Forelimb muscle (tissue), 1 donor: ENCODE measurements at regions not wholly inside any gene's neighbourhood (a gene's known extent, or its start where the extent isn't known, plus 50 kb on each side); places are given as distances from the start of the nearest gene placed in this dataset.
"Not testable (repeated sequence)": the region's sequence is repeated elsewhere in the genome, so short reads cannot be mapped to it uniquely, and the experiment has no call there.

Experiments
- DNase-seq: peaks from one replicate; pipeline ENCODE4 v3.0.0-alpha.2; 2013; ENCODE audit warnings: low read depth

- DNase-seq: not testable (repeated sequence)
Measured at GRCh38 chr13:57909833-57910232, 278.3 kb downstream of the PCDH17 start.

DNA sequence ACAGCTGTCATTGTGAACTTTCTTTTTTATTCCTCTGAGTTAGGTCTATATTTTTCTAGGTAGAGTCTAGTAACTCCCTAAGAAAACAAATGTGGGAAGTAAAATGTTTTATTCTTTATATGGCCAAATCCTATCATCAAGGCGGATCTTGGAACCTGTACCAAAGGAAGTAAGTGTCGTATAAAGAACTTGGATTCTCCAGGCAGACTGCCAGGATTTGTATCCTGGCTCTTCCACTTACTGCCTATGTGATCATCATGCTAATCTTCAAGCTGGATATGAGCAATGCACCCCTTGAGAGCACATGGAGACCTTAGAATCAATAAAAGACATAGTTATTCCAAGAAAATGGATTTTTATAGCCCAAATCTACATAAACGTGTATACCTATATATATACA lies 286.5 kb downstream of the PCDH17 start:
- DNase-seq: no peak

GRCh38 chr13:57918913-57919312 lies 287.4 kb downstream of the PCDH17 start:
- no peak for DNase-seq

DNA sequence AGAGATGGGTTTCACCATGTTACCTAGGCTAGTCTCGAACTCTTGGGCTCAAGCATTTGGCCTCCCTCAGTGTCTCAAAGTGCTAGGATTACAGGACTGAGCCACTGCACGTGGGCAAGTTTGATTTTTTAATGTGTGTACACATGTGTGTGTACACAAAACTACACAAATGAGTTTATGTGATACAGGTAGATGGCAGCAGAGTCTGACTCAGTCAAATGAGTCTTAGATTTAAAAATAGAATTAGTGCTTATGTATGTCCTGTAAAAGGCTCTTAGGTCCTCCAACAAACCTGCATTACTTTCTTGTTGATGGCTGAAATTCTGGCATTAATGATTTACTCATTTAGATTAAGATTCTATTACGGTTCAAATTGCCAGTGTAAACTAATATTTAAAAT lies 293.7 kb downstream of the PCDH17 start:
- DNase-seq: no peak

DNA sequence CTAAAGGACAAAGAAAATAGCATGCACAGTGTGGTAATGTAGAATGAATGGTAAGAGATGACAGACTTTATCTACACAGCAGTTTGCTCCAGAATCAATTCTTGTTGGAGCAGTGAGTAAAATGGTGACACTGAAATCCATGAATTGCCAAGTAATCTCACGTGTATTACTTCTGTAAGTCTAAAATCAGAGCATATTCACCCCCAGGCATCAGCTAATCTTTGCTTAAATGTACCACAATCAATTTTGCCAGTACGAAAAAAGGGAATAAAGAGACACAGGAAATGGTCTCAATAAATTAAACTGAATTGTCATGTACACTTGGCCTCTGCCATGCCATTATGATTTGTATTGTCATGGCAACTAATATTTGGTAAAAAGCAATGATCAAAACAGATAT lies 294.2 kb downstream of the PCDH17 start:
- no peak for DNase-seq

- DNase-seq: no peak
Measured at GRCh38 chr13:57932061-57932460, 300.5 kb downstream of the PCDH17 start.

GRCh38 chr13:57933606-57934005 lies 302.1 kb downstream of the PCDH17 start:
- no peak for DNase-seq

GRCh38 chr13:57935965-57936364 lies 304.4 kb downstream of the PCDH17 start:
- DNase-seq: no peak

DNA sequence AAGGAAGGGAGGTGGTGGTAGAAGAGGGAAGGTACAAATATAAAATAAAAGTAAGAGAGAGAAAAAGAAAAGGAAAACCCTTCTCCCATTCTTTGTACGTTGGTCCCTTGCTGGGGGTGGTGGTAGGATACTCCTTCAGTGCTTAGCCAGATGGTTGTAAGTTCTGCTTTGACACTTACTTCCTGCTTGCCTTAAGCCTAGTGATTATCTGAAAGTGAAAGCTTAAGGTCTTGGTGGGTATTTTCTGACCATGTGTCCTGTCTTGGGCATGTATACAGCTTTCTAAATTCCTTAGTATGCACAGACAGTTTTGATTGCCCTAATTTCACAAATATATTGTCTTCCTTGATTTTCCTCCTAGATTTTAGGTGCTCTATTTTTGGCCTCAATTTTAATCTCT lies 314.8 kb downstream of the PCDH17 start:
- no peak for DNase-seq

GRCh38 chr13:57948884-57949283 lies 317.3 kb downstream of the PCDH17 start:
- no peak for DNase-seq

- no peak for DNase-seq
Measured at GRCh38 chr13:57969951-57970350, 338.4 kb downstream of the PCDH17 start.

GRCh38 chr13:57970404-57970803 lies 338.9 kb downstream of the PCDH17 start:
- no peak for DNase-seq

- no peak for DNase-seq
Measured at GRCh38 chr13:57982782-57983181, 351.2 kb downstream of the PCDH17 start.

DNA sequence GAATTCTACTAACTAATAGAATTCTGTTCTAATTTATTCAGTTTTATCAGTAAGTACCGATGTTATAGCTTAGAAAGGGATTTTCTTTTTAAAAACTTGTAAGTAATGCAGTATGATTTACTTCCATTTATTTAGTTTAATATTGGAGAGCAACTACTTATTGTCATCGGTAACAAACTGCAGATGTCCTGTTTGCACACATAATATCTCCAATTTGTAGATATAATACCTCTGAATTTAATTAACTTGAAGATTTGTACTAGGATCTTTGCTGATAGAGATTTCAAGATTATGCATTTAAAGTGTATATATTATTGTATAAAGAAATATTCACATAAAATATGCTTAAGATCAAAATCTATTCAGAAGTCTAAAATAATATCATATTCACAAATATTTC lies 356.7 kb downstream of the PCDH17 start:
- no peak for DNase-seq

DNA sequence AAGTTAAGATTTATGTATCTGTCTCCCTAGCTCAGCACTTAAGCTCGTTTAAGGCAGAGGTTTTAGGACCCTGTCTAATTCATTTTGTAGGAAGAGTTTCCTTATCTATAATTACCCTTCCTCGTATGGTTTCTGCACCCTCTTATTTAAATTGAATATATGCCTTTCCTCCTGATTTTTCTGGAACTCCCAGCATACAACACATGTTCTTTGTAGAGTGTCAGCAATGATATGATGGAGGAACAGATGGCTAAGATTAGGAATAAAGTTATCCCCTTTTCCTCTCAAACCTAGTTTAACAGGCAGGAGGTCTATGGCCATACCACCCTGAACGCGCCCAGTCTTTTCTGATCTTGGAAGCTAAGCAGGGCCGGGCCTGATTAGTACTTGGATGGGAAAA lies 359.5 kb downstream of the PCDH17 start:
- no peak for DNase-seq

- DNase-seq: no peak
Measured at GRCh38 chr13:57992416-57992815, 360.9 kb downstream of the PCDH17 start.

DNA sequence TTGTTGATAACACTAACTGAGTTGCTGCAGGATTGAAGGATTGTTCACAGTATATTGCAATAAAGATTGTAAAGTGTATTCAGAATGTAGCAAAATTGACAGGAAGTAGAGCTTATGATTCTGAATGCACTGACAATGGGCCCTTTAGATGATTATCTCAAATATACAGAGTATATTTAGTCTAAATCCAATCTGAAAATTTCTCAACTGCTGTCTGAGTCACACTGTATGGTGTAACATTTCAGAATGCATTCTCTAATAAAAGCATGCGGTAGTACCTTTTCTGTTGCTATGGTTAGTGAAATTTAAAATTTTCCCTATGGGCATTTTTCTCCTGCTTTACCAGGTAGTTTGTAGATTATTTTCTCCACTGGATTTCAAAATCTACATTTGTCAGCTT lies 365.2 kb downstream of the PCDH17 start:
- no peak for DNase-seq

- DNase-seq: no peak
Measured at GRCh38 chr13:58004751-58005150, 373.2 kb downstream of the PCDH17 start.

GRCh38 chr13:58018020-58018419 lies 386.5 kb downstream of the PCDH17 start:
- DNase-seq: no peak

- DNase-seq: no peak
Measured at GRCh38 chr13:58018865-58019264, 387.3 kb downstream of the PCDH17 start.

DNA sequence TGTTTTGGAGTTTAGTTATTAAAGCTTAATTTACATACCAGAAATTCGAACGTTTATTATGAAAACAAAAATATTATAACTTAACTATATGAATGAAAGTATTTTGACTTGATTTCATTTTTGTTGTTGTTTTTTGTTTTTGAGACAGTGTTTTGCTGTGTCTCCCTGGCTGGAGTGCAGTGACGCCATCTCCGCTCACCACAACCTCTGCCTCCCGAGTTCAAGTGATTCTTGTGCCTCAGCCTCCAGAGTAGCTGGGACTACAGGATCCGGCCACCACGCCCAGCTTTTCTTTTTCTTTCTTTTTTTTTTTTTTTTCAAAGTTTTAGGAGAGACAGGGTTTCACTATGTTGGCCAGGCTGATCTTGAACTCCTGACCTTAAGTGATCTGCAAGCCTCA lies 392.6 kb downstream of the PCDH17 start:
- DNase-seq: no peak

GRCh38 chr13:58025821-58026220 lies 394.3 kb downstream of the PCDH17 start:
- no peak for DNase-seq

DNA sequence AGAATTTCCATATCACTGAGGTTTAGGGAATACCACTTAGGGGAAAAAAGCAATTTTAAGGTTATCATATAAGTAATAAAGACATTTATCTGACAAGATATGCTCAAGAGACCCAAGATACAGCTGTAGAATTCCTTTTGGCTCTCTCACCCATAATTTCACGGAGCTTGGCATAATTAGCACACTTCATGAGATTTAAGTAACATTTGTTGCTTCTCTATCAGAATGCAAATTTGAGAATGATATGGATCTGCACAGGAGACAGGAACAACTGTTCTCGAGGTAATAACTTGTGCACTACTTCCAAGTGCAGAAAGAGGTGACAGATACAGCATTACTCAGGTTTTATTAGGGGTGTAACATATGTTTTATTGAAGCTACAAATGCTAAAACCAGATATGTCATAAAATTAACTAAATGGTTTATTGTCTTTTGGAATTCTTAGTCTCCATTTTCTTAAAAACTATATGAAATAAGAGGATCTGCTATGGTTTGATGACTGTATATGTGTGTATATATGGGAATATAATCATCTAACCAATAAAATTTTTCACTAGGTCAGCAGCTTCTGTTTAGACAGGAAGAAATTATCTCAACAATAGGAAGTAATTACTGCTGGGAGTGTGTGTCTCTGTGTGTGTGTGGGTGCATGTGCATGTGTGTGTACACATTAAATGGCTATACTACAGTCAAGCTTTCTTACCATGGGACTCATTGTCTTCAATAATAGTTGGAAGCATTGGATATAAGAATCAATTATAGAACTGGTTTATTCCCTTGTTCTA lies 401.3 kb downstream of the PCDH17 start:
- DNase-seq: no peak

- DNase-seq: no peak
Measured at GRCh38 chr13:58043971-58044370, 412.4 kb downstream of the PCDH17 start.
